T-helper 17 cell (primary cell): ENCODE measurements at regions not wholly inside any gene's neighbourhood (a gene's known extent, or its start where the extent isn't known, plus 50 kb on each side); places are given as distances from the start of the nearest gene placed in this dataset.

Experiments
- ATAC-seq: fragments of 150-1000 bp; cut with Tn5 transposase; 2 replicates; pipeline ENCODE4 v1.10.0; 2021; ENCODE audit warnings: mild to moderate bottlenecking, moderate library complexity
- DNase-seq, 3 donors: peaks; one replicate each; pipeline versions ENCODE4 v3.0.0 to v3.0.0-alpha.2; 2020 to 2021
- H3K9me3 ChIP-seq: one replicate; pipeline ENCODE4 v1.7.0; 2013; ENCODE audit warnings: low read length, mild to moderate bottlenecking; ENCODE audit not compliant: control insufficient read depth, poor library complexity, severe bottlenecking
- H3K27ac Mint-ChIP-seq: one replicate; pipeline ENCODE4 v1.8.0; 2022; ENCODE audit warnings: mild to moderate bottlenecking, moderate library complexity, mixed read lengths
- H3K27me3 Mint-ChIP-seq: one replicate; pipeline ENCODE4 v1.8.0; 2022; ENCODE audit warnings: mixed read lengths
- H3K36me3 Mint-ChIP-seq: one replicate; pipeline ENCODE4 v1.8.0; 2022; ENCODE audit warnings: low read depth, mixed read lengths
- H3K4me1 Mint-ChIP-seq: one replicate; pipeline ENCODE4 v1.8.0; 2022; ENCODE audit warnings: mild to moderate bottlenecking, mixed read lengths
- H3K4me3 Mint-ChIP-seq: one replicate; pipeline ENCODE4 v1.8.0; 2022; ENCODE audit warnings: mild to moderate bottlenecking, moderate library complexity, mixed read lengths

- H3K36me3 Mint-ChIP-seq, result peaks cover 4% of the 10 kb centered on the region
- peaks cover 2% of the 10 kb centered on the region for H3K4me1 Mint-ChIP-seq
- no peak for DNase-seq
- H3K27me3 Mint-ChIP-seq, result peaks cover 26% of the 10 kb centered on the region
- H3K9me3 ChIP-seq, result no peaks in the 10 kb centered on the region
- H3K27ac Mint-ChIP-seq, result no peak overlapping the region
- H3K4me3 Mint-ChIP-seq, result no peak overlapping the region
- ATAC-seq, result no peak
Measured at GRCh38 chr5:109506556-109506955, 96.8 kb upstream of the PJA2 start.

GRCh38 chr5:109496112-109496511 lies 86.3 kb upstream of the PJA2 start:
- ATAC-seq (no peak), DNase-seq (no peak)
- no peaks in the 10 kb centered on the region for H3K9me3 ChIP-seq
- Mint-ChIP-seq H3K4me1 (no peaks in the 10 kb centered on the region), H3K27me3 (peaks cover 36% of the 10 kb centered on the region), H3K27ac (no peak overlapping the region), H3K4me3 (no peak overlapping the region), H3K36me3 (no peaks in the 10 kb centered on the region)

DNA sequence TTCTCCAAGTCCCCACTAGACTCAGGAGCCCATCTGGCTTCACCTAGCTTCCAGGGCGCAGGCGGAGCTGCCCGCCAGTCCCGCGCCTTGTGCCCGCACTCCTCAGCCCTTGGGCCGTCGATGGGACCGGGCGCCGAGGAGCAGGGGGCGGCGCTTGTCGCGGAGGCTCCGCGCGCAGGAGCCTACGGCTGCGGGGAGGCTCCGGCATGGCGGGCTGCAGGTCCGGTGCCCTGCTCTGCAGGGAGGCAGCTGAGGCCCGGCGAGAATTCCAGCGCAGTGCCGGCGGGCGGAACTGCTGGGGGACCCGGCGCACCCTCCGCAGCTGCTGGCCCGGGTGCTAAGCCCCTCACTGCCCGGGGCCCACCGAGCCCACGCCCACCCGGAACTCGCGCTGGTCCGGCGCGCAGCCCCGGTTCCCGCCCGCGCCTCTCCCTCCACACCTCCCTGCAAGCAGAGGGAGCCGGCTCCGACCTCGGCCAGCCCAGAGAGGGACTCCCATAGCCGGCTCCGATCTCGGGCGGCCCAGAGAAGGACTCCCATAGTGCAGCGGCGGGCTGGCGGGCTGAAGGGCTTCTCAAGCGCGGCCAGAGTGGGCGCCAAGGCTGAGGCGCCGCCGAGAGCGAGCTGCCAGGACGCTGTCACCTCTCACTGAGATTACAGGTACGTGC lies 78.1 kb upstream of the PJA2 start:
- peaks cover 2% of the 10 kb centered on the region for H3K4me1 Mint-ChIP-seq
- DNase-seq, result no peak
- H3K27ac Mint-ChIP-seq, result no peak overlapping the region
- H3K4me3 Mint-ChIP-seq, result no peak overlapping the region
- no peaks in the 10 kb centered on the region for H3K9me3 ChIP-seq
- no peak for ATAC-seq
- peaks cover 41% of the 10 kb centered on the region for H3K27me3 Mint-ChIP-seq
- no peaks in the 10 kb centered on the region for H3K36me3 Mint-ChIP-seq

GRCh38 chr5:109486200-109486804 lies 76.5 kb upstream of the PJA2 start:
- ATAC-seq (no peak), DNase-seq (no peak)
- Mint-ChIP-seq H3K4me1 (peaks cover 2% of the 10 kb centered on the region), H3K4me3 (no peak overlapping the region), H3K27ac (no peak overlapping the region), H3K27me3 (peaks cover 31% of the 10 kb centered on the region), H3K36me3 (no peaks in the 10 kb centered on the region)
- no peaks in the 10 kb centered on the region for H3K9me3 ChIP-seq

DNA sequence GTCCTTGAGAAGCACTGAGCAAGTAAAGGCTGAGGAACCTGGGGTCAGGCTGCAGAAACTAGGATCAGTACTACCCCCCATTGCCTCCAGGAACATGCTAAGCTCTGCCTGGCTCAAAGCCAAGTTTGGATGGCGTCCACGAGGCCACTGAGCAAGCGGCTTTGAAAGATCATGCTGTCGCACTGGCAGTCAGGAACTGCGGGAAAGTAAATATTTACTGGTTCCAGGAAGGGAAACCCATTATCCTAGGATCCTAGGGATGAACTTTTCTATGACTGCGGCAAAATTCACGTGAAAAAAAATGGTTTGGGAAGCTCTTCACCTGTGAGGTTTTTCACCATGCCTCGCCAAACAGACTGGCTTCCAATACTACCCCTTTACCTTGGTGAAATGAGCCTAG lies 75.3 kb upstream of the PJA2 start:
- Mint-ChIP-seq H3K27me3 (peaks cover 18% of the 10 kb centered on the region), H3K4me3 (no peak overlapping the region), H3K27ac (no peak overlapping the region), H3K36me3 (no peaks in the 10 kb centered on the region), H3K4me1 (peaks cover 2% of the 10 kb centered on the region)
- ATAC-seq (no peak), DNase-seq (no peak)
- no peaks in the 10 kb centered on the region for H3K9me3 ChIP-seq

DNA sequence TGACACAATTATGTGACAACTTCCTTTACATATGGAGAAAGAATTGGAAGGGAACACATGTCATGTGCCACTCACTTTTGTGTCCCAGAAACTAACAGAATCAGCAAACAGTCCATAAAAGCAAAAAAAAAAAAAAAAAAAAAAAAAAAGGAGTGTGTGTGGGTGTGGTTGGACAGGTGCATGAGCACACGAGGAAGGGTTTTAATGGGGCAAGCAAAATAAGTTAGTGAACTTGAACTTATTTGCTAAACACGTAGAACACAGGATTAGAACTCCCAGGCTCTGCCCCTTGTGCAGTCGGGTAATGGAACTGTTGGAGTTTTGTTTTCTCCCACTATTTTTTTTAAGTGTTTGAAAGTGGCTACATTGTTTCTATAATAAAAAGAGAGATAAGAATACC lies 74.8 kb upstream of the PJA2 start:
- Mint-ChIP-seq H3K27me3 (peaks cover 17% of the 10 kb centered on the region), H3K36me3 (no peaks in the 10 kb centered on the region), H3K4me3 (no peak overlapping the region), H3K27ac (no peak overlapping the region), H3K4me1 (peaks cover 2% of the 10 kb centered on the region)
- ATAC-seq (no peak), DNase-seq (no peak)
- H3K9me3 ChIP-seq, result no peaks in the 10 kb centered on the region

DNA sequence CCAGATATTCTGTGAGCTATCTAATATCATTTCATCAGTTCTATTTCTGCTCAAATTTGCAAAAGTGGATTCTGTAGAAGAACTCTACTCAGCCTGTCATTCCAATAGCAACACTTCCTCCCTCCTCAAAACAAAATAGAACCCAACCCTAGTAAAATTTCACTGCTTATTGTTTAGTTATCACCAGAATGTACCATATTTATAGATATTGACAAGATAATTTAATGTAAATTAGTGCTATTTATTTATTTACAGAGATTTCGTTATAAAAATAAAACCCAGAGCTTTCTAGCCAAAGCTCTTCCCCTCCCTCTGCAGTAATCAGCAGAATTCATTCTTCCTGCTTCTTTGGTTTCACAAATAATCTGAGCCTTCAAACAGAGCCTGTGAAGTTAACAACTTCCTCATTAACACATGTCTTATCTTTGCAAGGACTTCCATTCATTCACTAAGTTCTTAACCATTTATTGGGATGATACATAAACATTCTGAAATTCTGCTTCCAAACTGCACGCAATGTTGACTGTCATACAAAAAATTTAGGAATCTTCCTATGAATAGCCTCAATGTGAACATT lies 73.7 kb upstream of the PJA2 start:
- H3K36me3 Mint-ChIP-seq, result no peaks in the 10 kb centered on the region
- ATAC-seq (no peak), DNase-seq (no peak)
- H3K27ac Mint-ChIP-seq, result no peak overlapping the region
- peaks cover 17% of the 10 kb centered on the region for H3K27me3 Mint-ChIP-seq
- no peaks in the 10 kb centered on the region for H3K9me3 ChIP-seq
- peaks cover 2% of the 10 kb centered on the region for H3K4me1 Mint-ChIP-seq
- no peak overlapping the region for H3K4me3 Mint-ChIP-seq

DNA sequence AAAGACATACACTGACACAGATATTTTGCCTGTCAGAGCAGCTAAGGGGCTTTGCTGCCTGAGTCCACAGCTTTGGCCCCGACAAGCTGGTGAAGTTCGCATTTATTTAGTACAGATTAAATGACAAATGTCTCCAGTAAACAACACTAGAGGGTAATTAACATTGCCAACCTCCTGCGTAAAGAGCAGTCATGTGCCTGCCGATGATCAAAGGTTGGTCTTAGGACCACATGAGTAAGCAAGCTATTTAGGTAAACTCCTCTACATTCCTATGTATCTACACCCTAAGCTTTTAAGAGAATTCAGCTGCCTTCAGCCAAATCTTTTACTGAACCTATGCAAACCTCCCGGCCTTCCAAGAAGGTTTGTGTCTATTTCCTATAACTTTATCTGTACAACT lies 73.0 kb upstream of the PJA2 start:
- peaks cover 17% of the 10 kb centered on the region for H3K27me3 Mint-ChIP-seq
- ATAC-seq, result no peak

DNA sequence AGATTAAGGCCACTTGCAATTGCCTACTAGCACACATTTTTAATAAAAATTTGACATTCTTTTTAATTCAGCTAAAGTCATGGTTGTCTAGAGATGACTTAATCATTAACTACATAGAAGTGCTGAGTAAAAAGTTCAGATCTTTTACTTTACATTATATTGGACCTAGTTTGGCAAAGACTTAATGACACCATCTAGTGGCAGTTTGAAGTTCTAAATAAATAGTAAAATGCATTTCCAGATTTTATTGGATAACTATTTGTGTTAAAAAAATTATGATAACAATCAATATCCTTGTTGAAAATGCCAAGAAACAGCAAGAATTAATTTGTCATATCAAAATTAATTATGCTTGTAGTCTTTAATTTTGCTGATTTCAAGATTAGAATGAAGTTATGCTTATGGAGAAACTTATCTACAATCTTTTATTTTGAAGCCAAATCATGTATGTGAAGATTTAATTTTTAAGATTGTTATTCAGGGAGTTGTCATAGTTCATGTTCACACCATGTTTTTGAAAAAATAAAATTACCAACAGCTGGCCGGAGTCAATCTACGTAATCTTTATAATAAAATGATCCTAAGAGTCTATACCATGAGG lies 69.6 kb upstream of the PJA2 start:
- no peak for DNase-seq
- Mint-ChIP-seq H3K4me1 (no peaks in the 10 kb centered on the region), H3K27ac (no peak overlapping the region), H3K36me3 (no peaks in the 10 kb centered on the region), H3K27me3 (peaks cover 20% of the 10 kb centered on the region), H3K4me3 (no peak overlapping the region)
- H3K9me3 ChIP-seq, result no peaks in the 10 kb centered on the region
- ATAC-seq, result no peak

More for the DNA sequence above, 73.0 kb upstream of the PJA2 start:
- Mint-ChIP-seq H3K4me3 (no peak overlapping the region), H3K27ac (no peak overlapping the region), H3K4me1 (peaks cover 2% of the 10 kb centered on the region), H3K36me3 (no peaks in the 10 kb centered on the region)
- H3K9me3 ChIP-seq, result no peaks in the 10 kb centered on the region
- DNase-seq, result no peak

DNA sequence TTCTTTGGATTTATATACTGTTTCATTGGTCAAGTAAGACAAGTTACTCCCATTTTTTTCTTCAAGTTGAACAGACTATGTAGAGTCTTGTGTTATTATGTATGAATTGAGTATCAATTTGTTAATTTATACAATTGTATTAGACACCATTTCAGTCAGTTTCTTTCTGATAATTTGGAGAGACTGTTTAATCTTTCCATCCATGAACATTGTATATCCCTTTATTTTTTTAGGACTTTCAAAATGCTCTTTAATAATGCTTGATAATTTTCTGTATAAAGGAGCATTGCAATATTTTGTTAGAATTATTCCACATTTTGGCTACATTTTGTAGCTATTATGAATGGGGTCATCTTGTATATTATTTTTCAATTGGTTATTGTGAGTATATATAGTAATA lies 69.1 kb upstream of the PJA2 start:
- ATAC-seq (no peak), DNase-seq (no peak)
- Mint-ChIP-seq H3K36me3 (no peaks in the 10 kb centered on the region), H3K27me3 (peaks cover 17% of the 10 kb centered on the region), H3K27ac (no peak overlapping the region), H3K4me3 (no peak overlapping the region), H3K4me1 (no peaks in the 10 kb centered on the region)
- no peaks in the 10 kb centered on the region for H3K9me3 ChIP-seq

DNA sequence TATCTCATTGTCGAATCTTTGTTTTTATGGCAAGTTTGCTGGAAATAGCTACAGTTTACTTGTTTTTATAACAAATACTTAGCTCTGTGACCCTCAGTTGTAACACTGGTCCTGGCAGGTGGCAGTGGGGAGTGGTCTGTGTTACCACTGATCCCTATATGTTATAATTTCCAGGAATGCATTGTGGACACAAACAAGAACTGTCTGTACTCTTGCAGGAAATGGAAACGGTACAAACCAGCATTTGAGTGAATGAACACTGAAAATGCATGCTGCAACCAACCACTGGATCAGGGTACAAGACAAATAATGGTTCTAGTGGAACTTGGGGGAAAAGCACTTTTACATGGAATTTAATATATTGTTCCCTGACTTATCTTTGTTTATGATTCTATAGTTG lies 66.5 kb upstream of the PJA2 start:
- H3K36me3 Mint-ChIP-seq, result no peaks in the 10 kb centered on the region
- no peak overlapping the region for H3K27ac Mint-ChIP-seq
- no peak for DNase-seq
- no peak for ATAC-seq
- no peaks in the 10 kb centered on the region for H3K9me3 ChIP-seq
- peaks cover 2% of the 10 kb centered on the region for H3K4me1 Mint-ChIP-seq
- no peak overlapping the region for H3K4me3 Mint-ChIP-seq
- H3K27me3 Mint-ChIP-seq, result peaks cover 33% of the 10 kb centered on the region

- H3K27ac Mint-ChIP-seq, result peak overlapping the region; percentile 57
- ATAC-seq (no peak), DNase-seq (no peak)
- no peak overlapping the region for H3K4me3 Mint-ChIP-seq
- H3K9me3 ChIP-seq, result no peaks in the 10 kb centered on the region
- H3K36me3 Mint-ChIP-seq, result no peaks in the 10 kb centered on the region
- H3K27me3 Mint-ChIP-seq, result peaks cover 45% of the 10 kb centered on the region
- H3K4me1 Mint-ChIP-seq, result peaks cover 5% of the 10 kb centered on the region
Measured at GRCh38 chr5:109469896-109470662, 60.3 kb upstream of the PJA2 start.

DNA sequence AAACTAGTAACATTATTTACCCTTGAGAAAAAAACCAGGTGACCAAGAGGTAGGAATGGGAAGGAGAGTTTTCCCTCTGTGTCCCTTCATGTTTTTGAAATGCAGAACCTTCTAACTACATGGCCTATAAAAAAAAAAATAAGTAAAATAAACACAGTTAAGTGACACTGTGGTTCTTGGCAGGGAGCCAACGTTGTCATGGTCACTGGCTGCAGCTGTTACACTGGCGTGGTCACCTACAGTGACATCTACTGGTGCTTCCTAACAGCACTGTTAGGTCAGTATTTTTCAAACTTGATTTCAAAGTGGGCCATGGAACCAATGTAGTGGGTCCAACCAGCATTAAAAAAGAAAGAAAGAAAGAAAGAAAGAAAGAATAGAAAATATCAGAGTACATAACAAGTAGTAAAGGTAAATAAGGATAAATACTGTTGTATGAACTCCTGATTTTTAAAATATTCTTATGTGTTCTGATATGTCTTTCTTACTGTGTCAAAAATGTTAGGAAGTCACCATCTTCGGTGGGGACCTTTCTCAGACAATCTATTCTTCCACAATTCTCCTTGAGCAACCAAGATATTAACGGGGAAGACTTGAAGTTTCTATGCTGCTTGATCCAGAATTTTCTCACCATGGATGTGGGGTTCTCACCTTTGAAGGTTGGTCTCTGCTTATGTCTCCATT lies 59.1 kb upstream of the PJA2 start:
- H3K4me3 Mint-ChIP-seq, result no peak overlapping the region
- no peaks in the 10 kb centered on the region for H3K9me3 ChIP-seq
- peak; percentile 19 to 37 (median 21) for DNase-seq
- peak overlapping the region; percentile 34 for H3K27ac Mint-ChIP-seq
- ATAC-seq, result peak; percentile 73
- H3K27me3 Mint-ChIP-seq, result peaks cover 40% of the 10 kb centered on the region
- H3K36me3 Mint-ChIP-seq, result no peaks in the 10 kb centered on the region
- peaks cover 5% of the 10 kb centered on the region for H3K4me1 Mint-ChIP-seq
